NCI-H526 treated with DMSO at 0.1 percent for 48 hours (cell line): ENCODE measurements at regions not wholly inside any gene's neighbourhood (a gene's known extent, or its start where the extent isn't known, plus 50 kb on each side); places are given as distances from the start of the nearest gene placed in this dataset.
"Not testable (repeated sequence)": the region's sequence is repeated elsewhere in the genome, so short reads cannot be mapped to it uniquely, and the experiment has no call there.

ENCODE experiments used
- DNase-seq: peaks from one replicate; lab custom pipeline; 2025; lab: John Stamatoyannopoulos, UW

DNA sequence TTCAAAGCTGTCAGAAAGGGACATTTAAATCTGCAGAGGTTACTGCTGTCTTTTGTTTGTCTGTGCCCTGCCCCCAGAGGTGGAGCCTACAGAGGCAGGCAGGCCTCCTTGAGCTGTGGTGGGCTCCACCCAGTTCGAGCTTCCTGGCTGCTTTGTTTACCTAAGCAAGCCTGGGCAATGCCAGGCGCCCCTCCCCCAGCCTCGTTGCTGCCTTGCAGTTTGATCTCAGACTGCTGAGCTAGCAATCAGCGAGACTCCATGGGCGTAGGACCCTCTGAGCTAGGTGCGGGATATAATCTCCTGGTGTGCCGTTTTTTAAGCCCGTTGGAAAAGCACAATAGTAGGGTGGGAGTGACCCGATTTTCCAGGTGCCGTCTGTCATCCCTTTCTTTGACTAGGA lies 86.6 kb upstream of the ZWINT start:
- DNase-seq: not testable (repeated sequence)

DNA sequence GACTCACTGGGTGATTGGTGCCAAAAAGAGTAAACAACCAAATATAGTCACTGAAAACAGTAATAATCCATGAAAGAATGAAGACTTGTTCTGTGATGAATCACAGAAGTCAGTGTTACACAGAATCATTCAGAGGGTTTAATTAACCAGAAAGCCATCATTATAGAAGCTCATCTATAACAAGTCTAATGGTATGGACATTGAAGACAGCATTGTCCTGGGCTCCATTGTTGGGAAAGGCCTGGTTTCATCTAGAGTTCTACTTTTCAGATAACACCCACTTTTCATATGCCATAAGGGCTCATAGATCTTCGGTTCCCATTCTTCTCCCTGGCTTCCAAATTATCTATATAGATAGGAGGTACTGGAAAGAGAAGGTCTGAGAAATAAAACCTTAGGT lies 80.3 kb upstream of the ZWINT start:
- not testable (repeated sequence) for DNase-seq
